ENCODE measurements at regions not wholly inside any gene's neighbourhood (a gene's known extent, or its start where the extent isn't known, plus 50 kb on each side); places are given as distances from the start of the nearest gene placed in this dataset.

DNA sequence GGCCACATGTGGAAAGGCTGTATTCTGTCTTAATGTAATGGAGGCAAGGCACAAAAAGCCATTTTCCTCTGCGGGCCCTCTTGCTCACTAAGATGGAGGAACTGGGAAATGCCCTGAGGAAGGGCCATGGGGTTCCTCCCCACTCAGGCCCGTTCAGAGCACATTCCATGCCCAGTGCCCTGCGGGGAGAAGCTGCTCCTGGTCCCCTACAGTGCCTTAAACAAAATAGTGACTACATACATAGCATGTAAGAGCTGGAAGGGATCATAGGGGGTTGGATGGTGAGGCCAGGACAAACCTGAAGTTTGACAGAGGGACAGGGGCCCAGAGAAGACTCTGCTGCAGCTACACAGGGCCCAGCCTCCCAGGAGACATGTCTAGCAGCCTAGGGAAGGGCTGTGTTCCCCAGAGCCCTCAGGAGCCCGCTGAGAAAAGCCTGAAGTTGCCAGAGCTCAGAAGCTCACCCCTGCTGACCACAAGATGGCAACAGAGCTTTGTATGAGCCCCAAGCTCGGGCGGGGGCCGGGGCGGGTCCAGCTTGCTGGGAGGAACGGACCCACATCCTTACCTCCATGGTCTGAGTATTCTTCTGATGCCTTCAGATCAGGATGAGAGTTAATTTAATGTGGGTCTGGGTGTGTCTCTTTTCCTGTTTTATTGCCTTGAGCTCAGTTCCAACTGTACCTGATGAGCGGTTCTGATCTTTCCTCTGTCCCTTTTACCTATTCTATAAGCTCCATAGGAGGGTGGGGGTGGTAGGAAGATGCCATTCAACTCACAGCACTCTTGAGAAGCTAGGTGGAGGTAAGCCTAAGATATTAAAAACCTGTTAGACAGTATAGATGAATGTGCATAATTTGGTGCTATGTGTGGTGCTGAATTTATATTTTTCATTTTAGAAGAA is 242.9 kb downstream of the CDC5L start:
- no peaks in the 10 kb centered on the region; the same call in none of the 2 replicates for H3K27me3 ChIP-seq (replicated peaks; ENCODE audit: control insufficient read depth, insufficient read depth, low read length)
- DNase-seq (ENCODE audit: extremely low read depth, insufficient read length), result no peak
- TF ChIP-seq, protein P1, sequence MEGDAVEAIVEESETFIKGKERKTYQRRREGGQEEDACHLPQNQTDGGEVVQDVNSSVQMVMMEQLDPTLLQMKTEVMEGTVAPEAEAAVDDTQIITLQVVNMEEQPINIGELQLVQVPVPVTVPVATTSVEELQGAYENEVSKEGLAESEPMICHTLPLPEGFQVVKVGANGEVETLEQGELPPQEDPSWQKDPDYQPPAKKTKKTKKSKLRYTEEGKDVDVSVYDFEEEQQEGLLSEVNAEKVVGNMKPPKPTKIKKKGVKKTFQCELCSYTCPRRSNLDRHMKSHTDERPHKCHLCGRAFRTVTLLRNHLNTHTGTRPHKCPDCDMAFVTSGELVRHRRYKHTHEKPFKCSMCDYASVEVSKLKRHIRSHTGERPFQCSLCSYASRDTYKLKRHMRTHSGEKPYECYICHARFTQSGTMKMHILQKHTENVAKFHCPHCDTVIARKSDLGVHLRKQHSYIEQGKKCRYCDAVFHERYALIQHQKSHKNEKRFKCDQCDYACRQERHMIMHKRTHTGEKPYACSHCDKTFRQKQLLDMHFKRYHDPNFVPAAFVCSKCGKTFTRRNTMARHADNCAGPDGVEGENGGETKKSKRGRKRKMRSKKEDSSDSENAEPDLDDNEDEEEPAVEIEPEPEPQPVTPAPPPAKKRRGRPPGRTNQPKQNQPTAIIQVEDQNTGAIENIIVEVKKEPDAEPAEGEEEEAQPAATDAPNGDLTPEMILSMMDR (IDR thresholded peaks at IDR 0.05; ENCODE audit: insufficient read depth, low read length, poor library complexity, severe bottlenecking), result peak; percentile 63
- no peak overlapping the region for H3K4me3 ChIP-seq (replicated peaks; ENCODE audit: low read depth, low read length)
- no peaks in the 10 kb centered on the region for H3K36me3 ChIP-seq (ENCODE audit: control insufficient read depth, insufficient read depth, low read length)

DNA sequence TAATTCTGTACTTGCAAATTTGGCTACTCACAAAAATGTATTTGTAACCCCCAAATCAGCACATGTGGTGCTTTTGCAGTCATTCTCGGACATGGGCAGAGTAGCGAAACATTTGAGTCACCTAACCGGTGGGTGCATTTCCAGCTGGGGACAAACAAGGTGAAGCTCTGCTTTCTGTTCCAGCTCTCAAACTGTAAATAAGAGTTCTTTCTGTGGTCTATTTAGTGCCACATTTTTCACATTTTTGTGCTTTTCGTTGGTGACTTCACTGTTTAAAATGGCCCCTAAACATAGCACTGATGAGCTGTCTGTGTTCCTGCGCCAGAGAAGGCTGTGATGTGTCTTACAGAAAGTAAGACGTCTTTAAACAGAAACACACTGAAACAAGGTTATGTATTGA is 244.5 kb downstream of the CDC5L start:
- no peak overlapping the region for H3K4me3 ChIP-seq (replicated peaks; ENCODE audit: low read depth, low read length)
- TF ChIP-seq, protein P1 (IDR thresholded peaks at IDR 0.05; ENCODE audit: insufficient read depth, low read length, poor library complexity, severe bottlenecking), result no peak
- DNase-seq (ENCODE audit: extremely low read depth, insufficient read length), result no peak
- H3K36me3 ChIP-seq (ENCODE audit: control insufficient read depth, insufficient read depth, low read length), result no peaks in the 10 kb centered on the region
- H3K27me3 ChIP-seq (replicated peaks; ENCODE audit: control insufficient read depth, insufficient read depth, low read length), result no peaks in the 10 kb centered on the region; the same call in none of the 2 replicates

- H3K27me3 ChIP-seq (replicated peaks; ENCODE audit: control insufficient read depth, insufficient read depth, low read length), result no peaks in the 10 kb centered on the region; the same call in none of the 2 replicates
- no peak overlapping the region for H3K4me3 ChIP-seq (replicated peaks; ENCODE audit: low read depth, low read length)
- no peak for DNase-seq (ENCODE audit: extremely low read depth, insufficient read length)
- TF ChIP-seq, protein P1 (IDR thresholded peaks at IDR 0.05; ENCODE audit: insufficient read depth, low read length, poor library complexity, severe bottlenecking), result no peak
- no peaks in the 10 kb centered on the region for H3K36me3 ChIP-seq (ENCODE audit: control insufficient read depth, insufficient read depth, low read length)
Observed at GRCh38 chr6:44634321-44634720, 246.8 kb downstream of the CDC5L start.

- H3K36me3 ChIP-seq (ENCODE audit: control insufficient read depth, insufficient read depth, low read length), result no peaks in the 10 kb centered on the region
- H3K4me3 ChIP-seq (replicated peaks; ENCODE audit: low read depth, low read length), result no peak overlapping the region
- no peaks in the 10 kb centered on the region; the same call in none of the 2 replicates for H3K27me3 ChIP-seq (replicated peaks; ENCODE audit: control insufficient read depth, insufficient read depth, low read length)
- TF ChIP-seq, protein P1 (IDR thresholded peaks at IDR 0.05; ENCODE audit: insufficient read depth, low read length, poor library complexity, severe bottlenecking), result no peak
- no peak for DNase-seq (ENCODE audit: extremely low read depth, insufficient read length)
Observed at GRCh38 chr6:44635486-44635885, 248.0 kb downstream of the CDC5L start.

- no peaks in the 10 kb centered on the region for H3K36me3 ChIP-seq (ENCODE audit: control insufficient read depth, insufficient read depth, low read length)
- TF ChIP-seq, protein P1 (IDR thresholded peaks at IDR 0.05; ENCODE audit: insufficient read depth, low read length, poor library complexity, severe bottlenecking), result no peak
- no peak for DNase-seq (ENCODE audit: extremely low read depth, insufficient read length)
- H3K4me3 ChIP-seq (replicated peaks; ENCODE audit: low read depth, low read length), result no peak overlapping the region
- H3K27me3 ChIP-seq (replicated peaks; ENCODE audit: control insufficient read depth, insufficient read depth, low read length), result no peaks in the 10 kb centered on the region; the same call in 1 of the 2 replicates
Observed at GRCh38 chr6:44636561-44637248, 249.2 kb downstream of the CDC5L start.
